Mucosa of gallbladder (tissue), 1 donor: ENCODE measurements at regions not wholly inside any gene's neighbourhood (a gene's known extent, or its start where the extent isn't known, plus 50 kb on each side); places are given as distances from the start of the nearest gene placed in this dataset.
"Not testable (repeated sequence)": the region's sequence is repeated elsewhere in the genome, so short reads cannot be mapped to it uniquely, and the experiment has no call there.

Experiments used
- DNase-seq: peaks from one replicate; pipeline ENCODE4 v3.0.0-alpha.2; 2020; ENCODE audit warnings: low spot score
- donor health status: DM: no; HTN: no; CAD: no.

GRCh38 chr5:66234241-66234640 lies 90.1 kb downstream of the SREK1 start:
- DNase-seq = no peak

- no peak for DNase-seq
Measured at GRCh38 chr5:66238435-66238834, 94.3 kb downstream of the SREK1 start.

GRCh38 chr5:66239034-66239433 lies 94.9 kb downstream of the SREK1 start:
- no peak for DNase-seq

GRCh38 chr5:66241136-66241825 lies 97.2 kb downstream of the SREK1 start:
- DNase-seq = no peak

GRCh38 chr5:66242050-66242715 lies 98.1 kb downstream of the SREK1 start:
- DNase-seq = no peak

- DNase-seq = no peak
Measured at GRCh38 chr5:66246608-66247007, 102.5 kb downstream of the SREK1 start.

GRCh38 chr5:66247176-66247960 lies 103.3 kb downstream of the SREK1 start:
- DNase-seq = no peak

GRCh38 chr5:66248874-66249273 lies 104.8 kb downstream of the SREK1 start:
- no peak for DNase-seq

- DNase-seq = no peak
Measured at GRCh38 chr5:66249920-66250319, 105.8 kb downstream of the SREK1 start.

GRCh38 chr5:66252849-66253248 lies 108.7 kb downstream of the SREK1 start:
- DNase-seq = no peak

GRCh38 chr5:66255714-66256113 lies 111.6 kb downstream of the SREK1 start:
- no peak for DNase-seq

GRCh38 chr5:66273121-66273520 lies 129.0 kb downstream of the SREK1 start:
- no peak for DNase-seq

GRCh38 chr5:66276986-66277385 lies 132.9 kb downstream of the SREK1 start:
- no peak for DNase-seq

GRCh38 chr5:66277981-66278380 lies 133.9 kb downstream of the SREK1 start:
- no peak for DNase-seq

- DNase-seq = no peak
Measured at GRCh38 chr5:66281294-66281693, 137.2 kb downstream of the SREK1 start.

- DNase-seq = no peak
Measured at GRCh38 chr5:66284588-66285342, 140.7 kb downstream of the SREK1 start.

- no peak for DNase-seq
Measured at GRCh38 chr5:66285343-66285922, 141.3 kb downstream of the SREK1 start.

GRCh38 chr5:66291771-66292170 lies 147.7 kb downstream of the SREK1 start:
- no peak for DNase-seq

- not testable (repeated sequence) for DNase-seq
Measured at GRCh38 chr5:66293851-66294250, 149.8 kb downstream of the SREK1 start.

GRCh38 chr5:66299463-66299862 lies 155.4 kb downstream of the SREK1 start:
- DNase-seq = no peak

- DNase-seq = no peak
Measured at GRCh38 chr5:66302344-66302743, 158.2 kb downstream of the SREK1 start.
